Nephron progenitor cell (in vitro differentiated cells): ENCODE measurements at regions not wholly inside any gene's neighbourhood (a gene's known extent, or its start where the extent isn't known, plus 50 kb on each side); places are given as distances from the start of the nearest gene placed in this dataset.

Source experiments
- DNase-seq: peaks from one replicate; pipeline ENCODE4 v3.0.0; 2021
- H3K27ac Mint-ChIP-seq: 2 replicates; pipeline ENCODE4 v1.8.0; 2021; ENCODE audit warnings: mild to moderate bottlenecking, moderate library complexity, mixed read lengths
- H3K27me3 Mint-ChIP-seq: 2 replicates; pipeline ENCODE4 v1.8.0; 2021; ENCODE audit warnings: mild to moderate bottlenecking, low read depth, mixed read lengths; ENCODE audit not compliant: poor library complexity
- H3K36me3 Mint-ChIP-seq: 2 replicates; pipeline ENCODE4 v1.8.0; 2021; ENCODE audit warnings: low read depth, mixed read lengths
- H3K4me1 Mint-ChIP-seq: 2 replicates; pipeline ENCODE4 v1.8.0; 2021; ENCODE audit warnings: mixed read lengths
- H3K4me3 Mint-ChIP-seq: 2 replicates; pipeline ENCODE4 v1.8.0; 2021; ENCODE audit warnings: mild to moderate bottlenecking, moderate library complexity, mixed read lengths
- H3K9me3 Mint-ChIP-seq: 2 replicates; pipeline ENCODE4 v1.8.0; 2021; ENCODE audit warnings: mild to moderate bottlenecking, moderate library complexity, mixed read lengths
- CTCF ChIP-seq: fragments of 200-600 bp; sonication (generic); IDR thresholded peaks from 2 replicates; pipeline ENCODE4 v1.5.0; 2021; ENCODE audit warnings: antibody characterized with exemption

- Mint-ChIP-seq H3K9me3 (peaks cover 6% of the 10 kb centered on the region), H3K36me3 (no peaks in the 10 kb centered on the region), H3K4me1 (no peaks in the 10 kb centered on the region), H3K27ac (no peak overlapping the region), H3K27me3 (peaks cover 4% of the 10 kb centered on the region), H3K4me3 (no peak overlapping the region)
- no peak for TF ChIP-seq CTCF
- DNase-seq: no peak
These were observed 1579.2 kb upstream of the ACVR2A start for GRCh38 chr2:146265656-146266055.

- Mint-ChIP-seq H3K27ac (no peak overlapping the region), H3K4me3 (no peak overlapping the region), H3K4me1 (peaks cover 5% of the 10 kb centered on the region), H3K27me3 (peaks cover 4% of the 10 kb centered on the region), H3K9me3 (peaks cover 6% of the 10 kb centered on the region), H3K36me3 (no peaks in the 10 kb centered on the region)
- no peak for TF ChIP-seq CTCF
- DNase-seq: no peak
These were observed 1582.2 kb upstream of the ACVR2A start for GRCh38 chr2:146262606-146263005.

- no peak for TF ChIP-seq CTCF
- Mint-ChIP-seq H3K27me3 (no peaks in the 10 kb centered on the region), H3K4me1 (peaks cover 5% of the 10 kb centered on the region), H3K27ac (no peak overlapping the region), H3K4me3 (no peak overlapping the region), H3K36me3 (no peaks in the 10 kb centered on the region), H3K9me3 (peaks cover 6% of the 10 kb centered on the region)
- DNase-seq: no peak
These were observed 1584.3 kb upstream of the ACVR2A start for GRCh38 chr2:146260551-146260950.

- Mint-ChIP-seq H3K4me1 (peaks cover 5% of the 10 kb centered on the region), H3K4me3 (no peak overlapping the region), H3K9me3 (peaks cover 6% of the 10 kb centered on the region)
These were observed 1585.0 kb upstream of the ACVR2A start for GRCh38 chr2:146259816-146260215.

GRCh38 chr2:146258071-146258470 lies 1586.8 kb upstream of the ACVR2A start:
- H3K4me1 Mint-ChIP-seq: peaks cover 5% of the 10 kb centered on the region
- TF ChIP-seq CTCF: no peak
- H3K36me3 Mint-ChIP-seq: no peaks in the 10 kb centered on the region
- no peak overlapping the region for H3K4me3 Mint-ChIP-seq
- H3K27me3 Mint-ChIP-seq: no peaks in the 10 kb centered on the region
- DNase-seq: no peak
- H3K27ac Mint-ChIP-seq: no peak overlapping the region
- peaks cover 6% of the 10 kb centered on the region for H3K9me3 Mint-ChIP-seq

More at GRCh38 chr2:146259816-146260215, 1585.0 kb upstream of the ACVR2A start:
- TF ChIP-seq CTCF: no peak
- Mint-ChIP-seq H3K27ac (no peak overlapping the region), H3K36me3 (no peaks in the 10 kb centered on the region), H3K27me3 (no peaks in the 10 kb centered on the region)
- DNase-seq: no peak

GRCh38 chr2:146252119-146252518 lies 1592.7 kb upstream of the ACVR2A start:
- no peak overlapping the region for H3K27ac Mint-ChIP-seq
- H3K9me3 Mint-ChIP-seq: no peaks in the 10 kb centered on the region
- no peak overlapping the region for H3K4me3 Mint-ChIP-seq
- no peaks in the 10 kb centered on the region for H3K27me3 Mint-ChIP-seq
- DNase-seq: no peak
- no peaks in the 10 kb centered on the region for H3K4me1 Mint-ChIP-seq
- no peaks in the 10 kb centered on the region for H3K36me3 Mint-ChIP-seq
- no peak for TF ChIP-seq CTCF
